ENCODE measurements at regions not wholly inside any gene's neighbourhood (a gene's known extent, or its start where the extent isn't known, plus 50 kb on each side); places are given as distances from the start of the nearest gene placed in this dataset.
"Not testable (repeated sequence)": the region's sequence is repeated elsewhere in the genome, so short reads cannot be mapped to it uniquely, and the experiment has no call there.

GRCh38 chr12:46650688-46651087 lies 175.1 kb downstream of the SLC38A4 start:
- Histone ChIP-seq H3K9me3 (no peaks in the 10 kb centered on the region), H3K4me1 (ENCODE audit: control insufficient read depth in 1 of 2, extremely low read depth in 1 of 2, insufficient read depth in 2 of 2, low read length in 2 of 2) (no peaks in the 10 kb centered on the region), H3K27me3 (replicated peaks in 1 of 2; ENCODE audit: control insufficient read depth in 2 of 2, extremely low read depth in 1 of 2, insufficient read depth in 2 of 2, low read length in 1 of 2) (no peaks in the 10 kb centered on the region), H3K36me3 (ENCODE audit: control insufficient read depth in 2 of 2, extremely low read depth in 1 of 2, insufficient read depth in 1 of 2, low read length in 1 of 2) (no peaks in the 10 kb centered on the region), H3K27ac (ENCODE audit: low read length) (no peak overlapping the region), H3K4me3 (ENCODE audit: control insufficient read depth in 1 of 2, extremely low read depth in 1 of 2, low read length in 1 of 2) (no peak overlapping the region)
- 83% methylated on average over 1 of the region's 4 CpGs for WGBS (ENCODE audit: insufficient coverage)
- DNase-seq (no peak), ATAC-seq (replicated peaks in 1 of 4) (no peak)
- Mint-ChIP-seq H3K4me1 (peaks cover 0 to 15% (median 0%) of the 10 kb centered on the region in 3 donors), H3K36me3 (peaks cover 3% of the 10 kb centered on the region), H3K27me3 (no peaks in the 10 kb centered on the region), H3K4me3 (no peak overlapping the region), H3K9me3 (peaks cover 0 to 7% (median 0%) of the 10 kb centered on the region in 3 donors), H3K27ac (no peak overlapping the region)
- CTCF ChIA-PET: no interaction called here
- POLR2A ChIA-PET: interaction anchor here in 1 of 2 donors (0.6 kb wide), 1 partner anchor 30 kb away, joined by 4 read pairs; no protein-coding TSS in a partner anchor

- ChIA-PET CTCF (interaction anchor here in 1 of 2 donors (0.8 kb wide), 1 partner anchor 12 kb away, joined by 3 read pairs; no protein-coding TSS in a partner anchor), POLR2A (no interaction called here)
- no peak overlapping the region for H3K4me3 Mint-ChIP-seq
- DNase-seq (no peak), ATAC-seq (replicated peaks in 1 of 4) (no peak)
- Histone ChIP-seq H3K36me3 (ENCODE audit: control insufficient read depth in 2 of 2, extremely low read depth in 1 of 2, insufficient read depth in 1 of 2, low read length in 1 of 2) (no peaks in the 10 kb centered on the region), H3K27ac (ENCODE audit: low read length) (no peak overlapping the region), H3K4me3 (ENCODE audit: control insufficient read depth in 1 of 2, extremely low read depth in 1 of 2, low read length in 1 of 2) (no peak overlapping the region), H3K4me1 (ENCODE audit: control insufficient read depth in 1 of 2, extremely low read depth in 1 of 2, insufficient read depth in 2 of 2, low read length in 2 of 2) (no peaks in the 10 kb centered on the region), H3K9me3 (no peaks in the 10 kb centered on the region), H3K27me3 (replicated peaks in 1 of 2; ENCODE audit: control insufficient read depth in 2 of 2, extremely low read depth in 1 of 2, insufficient read depth in 2 of 2, low read length in 1 of 2) (no peaks in the 10 kb centered on the region)
- peaks cover 3% of the 10 kb centered on the region for H3K36me3 Mint-ChIP-seq
- peaks cover 0 to 7% (median 0%) of the 10 kb centered on the region in 3 donors for H3K9me3 Mint-ChIP-seq
- H3K27me3 Mint-ChIP-seq: no peaks in the 10 kb centered on the region
- no peak overlapping the region for H3K27ac Mint-ChIP-seq
- H3K4me1 Mint-ChIP-seq: peaks cover 0 to 20% (median 0%) of the 10 kb centered on the region in 3 donors
- 82% methylated on average over 2 of the region's 4 CpGs for WGBS (ENCODE audit: insufficient coverage)
Observed at GRCh38 chr12:46649433-46649832, 176.4 kb downstream of the SLC38A4 start.

- Histone ChIP-seq H3K27me3 (replicated peaks in 1 of 2; ENCODE audit: control insufficient read depth in 2 of 2, extremely low read depth in 1 of 2, insufficient read depth in 2 of 2, low read length in 1 of 2) (no peaks in the 10 kb centered on the region), H3K4me1 (ENCODE audit: control insufficient read depth in 1 of 2, extremely low read depth in 1 of 2, insufficient read depth in 2 of 2, low read length in 2 of 2) (no peaks in the 10 kb centered on the region), H3K4me3 (ENCODE audit: control insufficient read depth in 1 of 2, extremely low read depth in 1 of 2, low read length in 1 of 2) (no peak overlapping the region), H3K36me3 (ENCODE audit: control insufficient read depth in 2 of 2, extremely low read depth in 1 of 2, insufficient read depth in 1 of 2, low read length in 1 of 2) (no peaks in the 10 kb centered on the region), H3K27ac (ENCODE audit: low read length) (no peak overlapping the region), H3K9me3 (no peaks in the 10 kb centered on the region)
- ChIA-PET CTCF (no interaction called here), POLR2A (no interaction called here)
- no peaks in the 10 kb centered on the region for H3K36me3 Mint-ChIP-seq
- no peaks in the 10 kb centered on the region for H3K27me3 Mint-ChIP-seq
- DNase-seq (no peak), ATAC-seq (replicated peaks in 1 of 4) (no peak)
- peaks cover 0 to 20% (median 0%) of the 10 kb centered on the region in 3 donors for H3K4me1 Mint-ChIP-seq
- no CpG with 5 or more reads among the region's 2 CpGs for WGBS (ENCODE audit: insufficient coverage)
- peaks cover 3 to 22% (median 7%) of the 10 kb centered on the region in 3 donors for H3K9me3 Mint-ChIP-seq
- no peak overlapping the region for H3K27ac Mint-ChIP-seq
- H3K4me3 Mint-ChIP-seq: no peak overlapping the region
Observed at GRCh38 chr12:46647034-46647433, 178.8 kb downstream of the SLC38A4 start.

GRCh38 chr12:46641649-46642048 lies 184.1 kb downstream of the SLC38A4 start:
- H3K27ac Mint-ChIP-seq; H3K4me3 Mint-ChIP-seq; POLR2A ChIA-PET; H3K27ac ChIP-seq (ENCODE audit: low read length); H3K4me1 ChIP-seq (ENCODE audit: control insufficient read depth in 1 of 2, extremely low read depth in 1 of 2, insufficient read depth in 2 of 2, low read length in 2 of 2); H3K36me3 ChIP-seq (ENCODE audit: control insufficient read depth in 2 of 2, extremely low read depth in 1 of 2, insufficient read depth in 1 of 2, low read length in 1 of 2); DNase-seq; CTCF ChIA-PET; ATAC-seq (replicated peaks in 1 of 4); H3K9me3 ChIP-seq; H3K4me3 ChIP-seq (ENCODE audit: control insufficient read depth in 1 of 2, extremely low read depth in 1 of 2, low read length in 1 of 2); H3K27me3 Mint-ChIP-seq: not testable (repeated sequence)
- peaks cover 0 to 11% of the 10 kb centered on the region in 2 experiments for H3K27me3 ChIP-seq (replicated peaks in 1 of 2; ENCODE audit: control insufficient read depth in 2 of 2, extremely low read depth in 1 of 2, insufficient read depth in 2 of 2, low read length in 1 of 2)
- no CpG with 5 or more reads among the region's 2 CpGs for WGBS (ENCODE audit: insufficient coverage)
- Mint-ChIP-seq H3K9me3 (peaks cover 22 to 53% (median 32%) of the 10 kb centered on the region in 3 donors), H3K36me3 (peaks cover 23% of the 10 kb centered on the region), H3K4me1 (peaks cover 0 to 14% (median 0%) of the 10 kb centered on the region in 3 donors)

- Histone ChIP-seq H3K27me3 (replicated peaks in 1 of 2; ENCODE audit: control insufficient read depth in 2 of 2, extremely low read depth in 1 of 2, insufficient read depth in 2 of 2, low read length in 1 of 2) (peaks cover 0 to 11% of the 10 kb centered on the region in 2 experiments), H3K36me3 (ENCODE audit: control insufficient read depth in 2 of 2, extremely low read depth in 1 of 2, insufficient read depth in 1 of 2, low read length in 1 of 2) (no peaks in the 10 kb centered on the region), H3K9me3 (peaks cover 12% of the 10 kb centered on the region), H3K4me3 (ENCODE audit: control insufficient read depth in 1 of 2, extremely low read depth in 1 of 2, low read length in 1 of 2) (no peak overlapping the region), H3K4me1 (ENCODE audit: control insufficient read depth in 1 of 2, extremely low read depth in 1 of 2, insufficient read depth in 2 of 2, low read length in 2 of 2) (no peaks in the 10 kb centered on the region), H3K27ac (ENCODE audit: low read length) (no peak overlapping the region)
- ChIA-PET POLR2A (no interaction called here), CTCF (no interaction called here)
- no peaks in the 10 kb centered on the region for H3K27me3 Mint-ChIP-seq
- DNase-seq (no peak), ATAC-seq (replicated peaks in 1 of 4) (no peak)
- H3K27ac Mint-ChIP-seq: no peak overlapping the region
- peaks cover 35% of the 10 kb centered on the region for H3K36me3 Mint-ChIP-seq
- H3K4me1 Mint-ChIP-seq: peaks cover 0 to 3% (median 0%) of the 10 kb centered on the region in 3 donors
- H3K9me3 Mint-ChIP-seq: peaks cover 20 to 42% (median 21%) of the 10 kb centered on the region in 3 donors
- H3K4me3 Mint-ChIP-seq: no peak overlapping the region
Observed at GRCh38 chr12:46635818-46636217, 190.0 kb downstream of the SLC38A4 start.

- peaks cover 3 to 10% (median 4%) of the 10 kb centered on the region in 3 donors for H3K4me1 Mint-ChIP-seq
- Histone ChIP-seq H3K27ac (ENCODE audit: low read length) (no peak overlapping the region), H3K36me3 (ENCODE audit: control insufficient read depth in 2 of 2, extremely low read depth in 1 of 2, insufficient read depth in 1 of 2, low read length in 1 of 2) (no peaks in the 10 kb centered on the region), H3K4me1 (ENCODE audit: control insufficient read depth in 1 of 2, extremely low read depth in 1 of 2, insufficient read depth in 2 of 2, low read length in 2 of 2) (no peaks in the 10 kb centered on the region), H3K27me3 (replicated peaks in 1 of 2; ENCODE audit: control insufficient read depth in 2 of 2, extremely low read depth in 1 of 2, insufficient read depth in 2 of 2, low read length in 1 of 2) (no peaks in the 10 kb centered on the region), H3K9me3 (peaks cover 2% of the 10 kb centered on the region), H3K4me3 (ENCODE audit: control insufficient read depth in 1 of 2, extremely low read depth in 1 of 2, low read length in 1 of 2) (no peak overlapping the region)
- no peak overlapping the region for H3K27ac Mint-ChIP-seq
- ATAC-seq (replicated peaks in 1 of 4): no peak
- DNase-seq: no peak
- H3K36me3 Mint-ChIP-seq: peaks cover 9% of the 10 kb centered on the region
- ChIA-PET POLR2A (no interaction called here), CTCF (interaction anchor here in 1 of 2 donors (0.6 kb wide), 1 partner anchor 79 kb away, joined by 3 read pairs; no protein-coding TSS in a partner anchor)
- H3K4me3 Mint-ChIP-seq: no peak overlapping the region
- peaks cover 0 to 3% (median 0%) of the 10 kb centered on the region in 3 donors for H3K9me3 Mint-ChIP-seq
- H3K27me3 Mint-ChIP-seq: no peaks in the 10 kb centered on the region
- 83% methylated on average over 1 of the region's 4 CpGs for WGBS (ENCODE audit: insufficient coverage)
Observed at GRCh38 chr12:46629331-46630229, 196.2 kb downstream of the SLC38A4 start.
